Activated CD4-positive, alpha-beta T cell treated with anti-CD3 and anti-CD28 coated beads, Interleukin-2, amount 50 U/mL, for 48 hours (primary cell): ENCODE measurements at regions not wholly inside any gene's neighbourhood (a gene's known extent, or its start where the extent isn't known, plus 50 kb on each side); places are given as distances from the start of the nearest gene placed in this dataset.

Experiments used
- DNase-seq, 2 experiments: peaks; one replicate each; pipeline ENCODE4 v3.0.0-alpha.2; 2020

DNA sequence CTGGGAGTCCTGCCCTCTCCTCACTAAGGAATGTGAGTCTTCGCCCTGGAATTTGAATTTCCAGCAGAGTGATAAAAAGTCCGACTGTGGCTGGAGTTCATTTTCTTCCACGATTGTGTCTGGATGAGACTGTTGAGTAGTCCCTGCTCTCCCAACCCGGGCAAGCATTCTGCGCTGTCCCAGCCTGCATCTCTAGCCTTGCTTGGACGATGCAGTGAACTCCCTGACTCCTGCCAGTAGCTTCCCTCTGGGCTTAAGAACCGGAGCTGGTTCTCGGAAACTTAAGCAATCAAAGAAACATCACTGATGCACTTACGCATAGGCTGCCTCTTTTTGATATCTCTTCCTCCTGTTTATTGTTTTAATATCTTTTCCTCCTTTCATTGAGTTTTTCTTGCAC, 116.0 kb upstream of the FZD8 start:
- DNase-seq: no peak

DNA sequence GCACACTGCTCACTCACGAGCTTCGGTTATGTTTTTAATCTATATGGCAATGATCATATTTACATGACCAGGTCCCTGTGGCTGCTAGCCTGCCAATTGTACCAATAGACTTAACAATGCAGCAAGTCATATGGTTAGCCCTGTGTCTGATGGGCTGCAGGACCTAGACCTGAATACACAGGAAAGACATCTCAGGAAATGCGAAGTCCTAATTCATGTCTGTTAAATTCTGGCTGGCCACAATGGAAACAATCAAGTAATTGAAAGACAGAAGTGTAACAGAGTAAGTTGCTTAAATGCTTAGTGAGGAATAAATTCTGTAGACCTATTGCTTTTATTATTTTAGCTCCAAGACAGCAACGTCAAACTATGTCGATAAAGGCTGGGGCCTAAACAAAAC, 112.4 kb upstream of the FZD8 start:
- no peak for DNase-seq

DNA sequence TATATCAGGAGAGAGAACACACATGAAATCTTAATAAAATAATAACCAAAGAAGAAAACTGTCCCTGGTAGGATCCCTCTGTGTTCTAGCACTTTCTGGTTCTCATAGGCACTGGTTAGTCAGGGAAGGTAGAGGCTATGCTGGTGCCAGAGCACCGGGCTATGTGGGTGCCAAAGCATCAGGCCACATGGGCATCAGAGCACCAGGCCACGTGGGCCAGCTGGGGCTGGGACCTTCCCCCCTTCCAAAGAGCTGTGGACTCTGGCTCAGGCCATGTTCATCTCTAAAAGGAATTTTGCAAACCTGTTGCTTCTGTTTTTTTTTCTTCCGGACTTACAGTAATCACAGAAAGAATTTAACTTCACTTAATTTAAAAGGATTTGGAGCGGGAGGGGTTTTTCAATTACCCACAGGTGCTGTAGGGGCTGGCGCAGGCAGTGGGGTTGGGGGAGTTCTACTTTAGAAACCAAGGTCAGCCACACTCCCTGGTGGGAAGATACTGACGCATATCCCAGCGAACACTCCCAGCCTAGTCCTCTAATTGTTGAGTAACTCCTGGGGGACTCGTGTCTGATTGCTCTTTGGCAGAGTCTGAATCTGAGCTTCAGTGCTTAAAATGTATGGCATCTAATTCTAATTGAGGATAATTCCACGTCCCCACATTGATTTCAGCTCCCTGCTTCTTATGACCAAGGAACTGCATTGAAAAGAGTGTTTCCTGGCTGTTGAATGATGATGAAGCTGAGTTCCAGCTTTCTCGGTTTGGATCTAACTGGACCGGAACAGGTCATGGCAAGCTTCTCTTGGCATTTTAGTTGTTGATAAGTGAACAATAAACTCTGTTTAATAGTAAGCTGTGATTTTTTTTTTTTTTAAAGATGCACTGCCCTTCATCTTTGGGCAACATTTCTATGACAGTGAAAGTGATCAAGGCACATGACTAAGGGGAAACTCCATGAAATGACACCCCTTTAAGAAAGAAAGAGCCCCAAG, 110.7 kb upstream of the FZD8 start:
- no peak for DNase-seq

- no peak for DNase-seq
These were observed 109.3 kb upstream of the FZD8 start for GRCh38 chr10:35751347-35751746.

DNA sequence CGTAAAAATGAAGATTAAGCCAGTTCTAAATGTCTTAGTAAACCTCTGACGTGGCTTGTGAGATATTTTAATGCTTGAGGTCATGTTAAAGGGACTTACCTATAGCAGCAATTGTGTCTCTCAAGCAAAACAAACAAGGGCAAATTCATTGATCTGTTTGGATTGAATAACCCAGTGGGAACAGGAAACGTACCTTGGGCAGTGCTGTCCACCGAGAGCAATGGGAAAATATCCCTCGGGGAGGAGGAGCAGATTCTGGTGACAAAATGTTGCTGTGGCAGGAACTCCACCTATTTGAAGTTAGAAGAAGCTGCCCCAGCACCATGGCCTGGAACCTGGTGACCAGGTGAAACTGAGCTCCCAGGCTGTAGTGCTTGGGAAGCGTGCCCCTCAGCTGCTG, 107.1 kb upstream of the FZD8 start:
- DNase-seq: no peak

GRCh38 chr10:35745617-35746403, 103.7 kb upstream of the FZD8 start:
- no peak for DNase-seq

- DNase-seq: no peak
These were observed 101.8 kb upstream of the FZD8 start for GRCh38 chr10:35743851-35744250.

DNA sequence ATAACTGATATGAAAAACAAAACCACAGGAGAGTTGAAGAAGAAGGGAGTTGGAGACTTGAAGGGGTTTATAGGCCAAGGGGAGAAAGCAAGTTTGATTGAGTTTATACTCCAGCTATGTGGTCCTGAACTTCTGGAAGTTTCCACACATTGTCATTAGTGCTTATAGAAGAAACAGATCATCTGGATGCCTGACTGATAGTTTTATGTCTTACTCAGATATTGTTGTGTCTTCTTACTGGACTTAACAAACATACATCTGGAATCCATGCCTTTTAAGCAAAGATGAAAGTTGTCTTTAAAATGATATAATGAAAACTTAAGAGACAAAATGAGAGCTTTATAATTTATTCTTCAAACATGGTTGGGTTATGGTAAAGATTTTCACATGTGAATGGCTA, 101.3 kb upstream of the FZD8 start:
- no peak for DNase-seq

DNA sequence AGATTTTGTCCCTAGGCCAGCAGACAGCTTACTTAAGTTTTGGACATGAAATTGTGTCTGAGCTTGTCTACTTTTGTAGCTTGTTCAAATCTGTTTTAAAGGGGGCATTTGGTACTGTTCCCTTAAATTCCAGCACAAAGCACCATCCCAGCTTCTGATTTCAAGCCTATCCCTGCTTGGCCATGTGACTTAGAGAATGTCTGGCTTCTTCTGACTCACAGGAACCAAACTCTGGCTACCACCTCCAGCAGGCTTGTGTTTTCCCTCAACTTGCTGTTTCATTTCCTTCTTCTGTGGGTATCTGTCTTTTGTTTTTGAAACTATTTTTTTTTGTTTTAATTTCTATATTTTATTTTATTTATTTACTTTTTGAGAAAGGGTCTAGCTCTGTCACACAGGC, 97.9 kb upstream of the FZD8 start:
- no peak for DNase-seq

DNA sequence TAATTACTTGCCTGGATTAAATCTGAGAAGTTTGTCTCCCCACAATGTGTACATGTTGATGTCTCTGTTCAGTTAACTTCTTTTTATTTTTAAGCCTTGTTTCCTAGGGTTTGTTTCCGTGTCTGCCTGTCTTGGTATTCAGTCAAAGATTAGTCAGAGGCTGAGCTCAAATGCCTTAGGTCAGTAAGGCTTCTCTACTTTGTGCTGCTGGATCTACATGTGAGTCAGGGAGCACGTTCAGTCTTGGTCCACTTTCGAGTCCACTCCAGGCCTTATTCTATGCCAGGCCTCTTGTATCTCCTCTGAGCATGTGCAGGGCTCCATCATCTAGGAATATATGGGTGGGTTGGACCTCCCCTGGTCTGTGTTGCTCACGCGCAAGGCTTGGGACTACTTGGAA, 93.3 kb upstream of the FZD8 start:
- DNase-seq: no peak

- DNase-seq: no peak
These were observed 89.7 kb upstream of the FZD8 start for GRCh38 chr10:35731828-35732227.

DNA sequence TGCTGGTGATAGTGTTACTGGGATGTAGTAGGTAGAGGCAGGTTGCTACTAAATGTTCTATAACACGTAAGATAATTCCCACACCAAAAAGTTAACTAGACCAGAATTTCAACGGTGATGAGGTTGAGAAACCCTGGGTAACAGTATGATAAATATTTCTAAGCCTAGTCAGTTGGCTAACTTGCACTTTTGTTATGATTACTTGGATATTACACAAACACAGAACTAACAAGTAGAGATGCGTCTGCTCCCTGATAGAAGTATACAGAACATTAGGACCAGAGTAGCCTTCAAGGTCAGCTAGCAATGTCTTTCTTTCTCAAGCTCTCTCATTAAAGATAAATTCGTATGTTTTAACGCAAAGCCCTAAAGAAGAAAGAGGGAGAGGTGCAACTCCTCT, 86.2 kb upstream of the FZD8 start:
- no peak for DNase-seq

GRCh38 chr10:35726846-35727245, 84.8 kb upstream of the FZD8 start:
- no peak for DNase-seq

DNA sequence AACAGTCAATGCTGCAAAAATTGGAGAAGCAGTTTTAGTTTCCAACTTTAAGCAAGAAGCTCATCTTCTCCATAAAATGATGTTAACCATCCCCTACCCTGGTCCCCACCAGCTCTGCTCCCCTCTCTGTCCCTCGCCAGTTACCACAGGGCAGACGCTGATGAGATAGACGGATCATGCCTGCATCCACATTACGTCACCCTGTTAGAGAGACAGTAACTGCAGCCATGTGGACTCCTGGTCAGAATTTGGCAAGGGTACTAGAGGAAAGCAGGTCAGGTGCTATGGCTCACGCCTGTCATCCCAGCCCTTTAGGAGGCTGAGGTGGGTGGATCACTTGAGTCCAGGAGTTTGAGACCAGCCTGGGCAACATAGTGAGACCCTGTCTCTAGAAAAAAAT, 81.9 kb upstream of the FZD8 start:
- no peak for DNase-seq

DNA sequence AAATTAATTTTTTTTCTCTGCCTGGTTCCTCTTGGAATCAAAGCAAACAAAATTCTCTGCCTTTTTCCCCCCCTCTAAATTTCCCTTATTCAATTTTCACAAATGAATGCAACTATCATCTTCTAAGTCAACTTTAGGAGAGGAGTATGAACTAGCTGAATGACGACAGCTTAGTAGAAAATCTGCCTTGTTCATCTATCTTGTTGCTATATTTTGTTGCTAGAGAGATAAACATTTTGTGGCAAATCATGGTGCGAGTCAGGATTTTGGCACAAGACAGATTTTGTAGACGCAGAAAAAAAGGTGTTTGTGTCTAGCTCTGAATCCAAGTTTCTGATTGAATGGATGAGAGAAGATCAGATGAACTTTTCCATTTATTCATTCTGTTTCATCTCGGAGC, 81.0 kb upstream of the FZD8 start:
- no peak for DNase-seq

GRCh38 chr10:35722636-35723035, 80.5 kb upstream of the FZD8 start:
- no peak for DNase-seq

GRCh38 chr10:35722226-35722625, 80.1 kb upstream of the FZD8 start:
- no peak for DNase-seq

GRCh38 chr10:35720366-35720765, 78.3 kb upstream of the FZD8 start:
- no peak for DNase-seq

DNA sequence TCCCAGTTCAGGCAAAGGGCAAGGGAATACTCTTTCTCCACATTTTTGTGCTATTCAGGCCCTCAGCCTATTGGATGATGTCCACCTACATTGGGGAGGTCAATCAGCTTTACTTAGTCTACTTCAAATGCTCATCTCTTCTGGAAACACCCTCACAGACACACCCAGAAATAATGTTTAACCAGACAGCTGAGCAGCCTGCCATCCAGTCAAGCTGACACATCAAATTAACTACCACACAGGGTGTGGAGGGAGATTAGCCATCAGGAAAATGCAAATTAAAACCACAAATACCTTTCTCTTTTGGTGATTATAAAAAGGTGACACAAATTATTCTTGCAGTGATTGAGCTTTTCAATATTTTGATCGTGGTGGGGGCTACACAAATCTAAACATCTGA, 74.7 kb upstream of the FZD8 start:
- no peak for DNase-seq

DNA sequence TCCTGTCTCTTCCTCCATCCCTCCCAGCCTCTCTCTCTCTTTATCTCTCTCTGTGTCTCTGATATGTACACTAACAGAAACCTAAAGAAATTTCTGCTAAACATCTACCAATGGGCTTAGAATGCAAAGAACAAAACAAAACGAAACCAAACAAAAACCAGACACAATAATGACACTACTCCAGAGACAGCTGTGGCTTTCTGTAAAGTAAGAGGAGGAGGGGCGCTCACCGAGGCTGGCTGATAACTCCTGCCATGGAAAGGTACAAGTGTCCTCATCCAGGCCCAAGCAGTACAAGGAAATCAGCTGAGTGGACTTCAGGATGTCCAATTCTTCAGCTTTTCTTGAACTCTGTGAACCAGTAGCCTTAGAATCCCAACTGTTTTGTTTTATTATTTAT, 70.4 kb upstream of the FZD8 start:
- DNase-seq: no peak

GRCh38 chr10:35711615-35712411, 69.7 kb upstream of the FZD8 start:
- no peak for DNase-seq

DNA sequence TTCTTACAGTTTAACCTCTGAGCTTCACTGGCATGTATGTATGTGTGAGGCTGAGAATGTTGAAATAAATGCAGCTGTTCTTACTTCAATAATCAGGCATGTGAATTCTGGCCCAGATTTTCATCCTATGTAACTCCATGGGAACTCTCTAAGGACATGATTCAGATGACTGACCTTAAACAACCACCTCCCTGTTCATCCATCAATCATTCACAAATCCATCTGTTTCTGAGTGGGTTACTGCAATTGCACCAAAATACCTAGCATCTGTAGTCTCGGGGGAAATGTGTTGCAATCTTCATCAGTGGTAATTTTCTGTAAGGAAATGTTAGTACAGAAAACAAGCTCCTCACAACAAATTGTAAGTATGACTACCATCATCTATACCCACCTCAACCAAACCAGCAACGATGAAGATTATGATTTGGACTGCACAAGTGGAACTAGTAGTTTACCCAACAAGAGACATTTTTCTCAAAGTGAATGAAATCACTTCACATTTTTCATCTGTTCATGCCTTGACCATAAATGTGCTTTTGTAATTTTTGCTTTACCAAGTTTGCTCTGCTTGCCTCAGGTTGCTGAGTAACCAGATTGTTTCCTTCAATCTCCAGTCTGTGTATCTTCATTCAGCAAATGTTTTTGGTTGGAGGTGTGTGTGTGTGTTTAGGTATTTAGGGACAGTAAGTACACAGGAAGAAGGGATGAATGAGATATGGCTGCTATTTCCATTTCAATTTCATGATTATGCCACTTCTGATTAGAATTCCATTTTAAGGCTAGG, 65.7 kb upstream of the FZD8 start:
- DNase-seq: no peak

DNA sequence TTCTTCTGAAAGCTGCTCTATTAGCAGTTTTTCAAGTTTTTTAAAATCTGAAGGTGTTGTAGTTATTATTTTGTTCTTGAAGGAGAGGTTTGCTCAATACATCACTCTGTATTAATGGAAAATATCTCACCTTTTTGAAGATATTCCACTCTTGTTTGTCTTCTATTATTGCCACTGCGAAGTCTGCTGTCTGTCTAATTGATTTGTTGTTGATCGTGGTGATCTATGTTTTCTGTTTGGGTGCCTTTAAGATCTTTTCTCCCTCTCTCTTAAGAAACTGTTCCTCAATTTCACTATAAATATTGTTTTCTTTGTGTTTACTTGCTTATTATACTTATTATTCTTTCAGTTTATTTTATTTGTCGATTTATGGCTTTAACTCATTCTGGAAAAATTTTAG, 64.9 kb upstream of the FZD8 start:
- DNase-seq: no peak
